GM18520 (cell line): ENCODE measurements at regions not wholly inside any gene's neighbourhood (a gene's known extent, or its start where the extent isn't known, plus 50 kb on each side); places are given as distances from the start of the nearest gene placed in this dataset.
"Not testable (repeated sequence)": the region's sequence is repeated elsewhere in the genome, so short reads cannot be mapped to it uniquely, and the experiment has no call there.

ENCODE experiments used
- ATAC-seq: cut with Tn5 transposase; IDR thresholded peaks from one replicate; pipeline ENCODE4 v1.9.1; 2021; ENCODE audit not compliant: unreplicated experiment

GRCh38 chr6:115575285-115575684, 485.4 kb downstream of the FRK start:
- no peak for ATAC-seq

GRCh38 chr6:115573861-115574260, 486.8 kb downstream of the FRK start:
- ATAC-seq, result no peak

- ATAC-seq, result no peak
These were observed 490.4 kb downstream of the FRK start for GRCh38 chr6:115570331-115570730.

- ATAC-seq, result no peak
These were observed 506.6 kb downstream of the FRK start for GRCh38 chr6:115554060-115554459.

- ATAC-seq, result no peak
These were observed 509.2 kb downstream of the FRK start for GRCh38 chr6:115551527-115551926.

- no peak for ATAC-seq
These were observed 515.1 kb downstream of the FRK start for GRCh38 chr6:115545672-115545986.

GRCh38 chr6:115544765-115545671, 515.7 kb downstream of the FRK start:
- no peak for ATAC-seq

GRCh38 chr6:115540077-115540869, 520.4 kb downstream of the FRK start:
- ATAC-seq, result no peak

- no peak for ATAC-seq
These were observed 521.2 kb downstream of the FRK start for GRCh38 chr6:115539531-115539930.

GRCh38 chr6:115524821-115525220, 535.9 kb downstream of the FRK start:
- no peak for ATAC-seq

GRCh38 chr6:115521747-115522146, 538.9 kb downstream of the FRK start:
- not testable (repeated sequence) for ATAC-seq

GRCh38 chr6:115514656-115515055, 546.0 kb downstream of the FRK start:
- no peak for ATAC-seq

- no peak for ATAC-seq
These were observed 547.8 kb downstream of the FRK start for GRCh38 chr6:115512923-115513322.

GRCh38 chr6:115511771-115512170, 548.9 kb downstream of the FRK start:
- no peak for ATAC-seq

- not testable (repeated sequence) for ATAC-seq
These were observed 558.3 kb downstream of the FRK start for GRCh38 chr6:115502432-115502831.

GRCh38 chr6:115495184-115495583, 565.5 kb downstream of the FRK start:
- no peak for ATAC-seq

- ATAC-seq, result no peak
These were observed 573.4 kb downstream of the FRK start for GRCh38 chr6:115487331-115487730.

- no peak for ATAC-seq
These were observed 575.3 kb downstream of the FRK start for GRCh38 chr6:115485400-115485799.

GRCh38 chr6:115480543-115480942, 580.1 kb downstream of the FRK start:
- not testable (repeated sequence) for ATAC-seq

- no peak for ATAC-seq
These were observed 586.1 kb downstream of the FRK start for GRCh38 chr6:115474443-115475041.

- no peak for ATAC-seq
These were observed 592.3 kb downstream of the FRK start for GRCh38 chr6:115468272-115469005.
